Upper lobe of left lung (tissue), 6 donors: ENCODE measurements at regions not wholly inside any gene's neighbourhood (a gene's known extent, or its start where the extent isn't known, plus 50 kb on each side); places are given as distances from the start of the nearest gene placed in this dataset.

Experiments used
- ATAC-seq, 2 donors: fragments of 200-7000 bp; cut with Tn5 transposase; one replicate each; pipeline ENCODE4 v1.9.1; 2022; ENCODE audit warnings: mild to moderate bottlenecking in 2 of 2, moderate library complexity in 2 of 2; ENCODE audit not compliant: low FRiP score in 2 of 2
- DNase-seq, 2 donors: peaks; one replicate each; pipeline ENCODE4 v3.0.0-alpha.2; 2019 to 2020
- H3K27ac ChIP-seq, 4 donors: fragments of 200-600 bp; sonication (generic); one replicate each; pipeline ENCODE4 v1.5.1; 2016 to 2019
- H3K27me3 ChIP-seq, 4 donors: fragments of 200-600 bp; sonication (generic); one replicate each; pipeline ENCODE4 v1.5.1; 2017 to 2019
- H3K36me3 ChIP-seq, 4 donors: fragments of 200-600 bp; sonication (generic); one replicate each; pipeline ENCODE4 v1.5.1; 2016 to 2019
- H3K4me1 ChIP-seq, 4 donors: fragments of 200-600 bp; sonication (generic); one replicate each; pipeline ENCODE4 v1.5.1; 2018 to 2019
- H3K4me3 ChIP-seq, 4 donors: fragments of 200-600 bp; sonication (generic); one replicate each; pipeline ENCODE4 v1.5.1; 2017 to 2019; ENCODE audit warnings: mild to moderate bottlenecking in 2 of 4, moderate library complexity in 1 of 4
- H3K9me3 ChIP-seq, 4 donors: fragments of 200-600 bp; sonication (generic); one replicate each; pipeline ENCODE4 v1.5.1; 2018 to 2019
- EP300 ChIP-seq, 4 donors: sonication (generic); formaldehyde crosslinking; IDR thresholded peaks; one replicate each; pipeline ENCODE4 v1.5.1; 2017; ENCODE audit warnings: antibody characterized with exemption in 4 of 4, control low read depth in 2 of 4
- POLR2A ChIP-seq, 4 donors: fragments of 450-650 bp; IDR thresholded peaks; one replicate each; pipeline ENCODE4 v1.5.1; 2016 to 2017; ENCODE audit warnings: antibody characterized with exemption in 4 of 4, mild to moderate bottlenecking in 2 of 4
- POLR2AphosphoS5 ChIP-seq, 2 donors: sonication (generic); formaldehyde crosslinking; IDR thresholded peaks; one replicate each; pipeline ENCODE4 v1.5.1; 2017; ENCODE audit warnings: antibody characterized with exemption in 2 of 2
- WGBS, 2 donors: methylation state at CpG; one replicate each; pipeline ENCODE4 v1.1.5; 2017 to 2018; 5-methylcytosine and 5-hydroxymethylcytosine counted together
- TF ChIP-seq, protein P1 (sequence below), 6 experiments: fragments of 450-650 bp in 4 of 6; fragments of 200-600 bp in 2 of 6; sonication (generic) in 2 of 6; IDR thresholded peaks; one replicate each; pipeline ENCODE4 v1.5.1; 2016 to 2019; ENCODE audit warnings: antibody characterized with exemption in 6 of 6
- donor health status: DM: no; HTN: no; CAD: no; lungs with moderate emphysema.
- donor health status: DM: no; HTN: yes; CAD: no; lungs with severe emphysema.

DNA sequence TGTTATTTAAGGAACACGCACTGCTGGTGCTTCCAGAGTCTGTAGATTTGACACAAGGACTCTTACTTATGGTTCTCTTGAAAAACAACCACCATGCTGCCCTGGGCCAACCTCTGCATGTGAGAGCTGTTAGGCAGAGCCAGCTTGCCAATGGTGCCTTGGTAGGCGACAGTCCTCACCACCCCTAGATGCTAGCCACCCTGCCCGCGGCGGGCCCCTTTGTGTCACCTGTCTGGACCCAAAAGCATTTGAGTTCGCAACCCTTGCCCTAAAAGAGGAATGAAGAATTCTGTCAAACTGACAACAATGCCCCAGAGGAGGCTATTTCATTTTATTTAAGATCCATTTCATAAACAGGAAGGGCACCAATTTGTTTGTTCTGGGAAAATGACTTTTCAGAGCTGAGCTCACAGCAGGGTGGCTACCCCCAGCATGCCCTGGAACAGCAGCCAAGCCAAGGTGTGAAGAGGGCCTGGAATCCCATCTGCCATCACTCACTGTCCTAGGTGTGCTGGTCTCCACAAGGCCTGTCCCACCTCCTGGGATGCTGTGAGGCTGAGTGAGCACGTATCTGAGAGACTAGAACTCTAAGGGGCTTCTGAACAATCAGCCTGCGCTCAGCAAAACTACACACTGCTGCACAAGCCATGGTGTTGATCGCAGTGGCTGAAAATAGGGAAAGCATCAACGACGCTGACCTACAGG is 63.8 kb upstream of the FZD10 start:
- Histone ChIP-seq H3K27ac (no peak overlapping the region), H3K4me3 (no peak overlapping the region), H3K9me3 (no peaks in the 10 kb centered on the region), H3K27me3 (no peaks in the 10 kb centered on the region), H3K4me1 (no peaks in the 10 kb centered on the region), H3K36me3 (no peaks in the 10 kb centered on the region)
- ATAC-seq (no peak), DNase-seq (no peak)
- 93 to 97% methylated on average over 10 to 11 of the region's 11 CpGs for WGBS, 2 donors
- TF ChIP-seq EP300 (IDR thresholded peaks at IDR 0.05) (no peak), POLR2AphosphoS5 (IDR thresholded peaks at IDR 0.05) (no peak), POLR2A (IDR thresholded peaks at IDR 0.05) (no peak)
- TF ChIP-seq, protein P1, sequence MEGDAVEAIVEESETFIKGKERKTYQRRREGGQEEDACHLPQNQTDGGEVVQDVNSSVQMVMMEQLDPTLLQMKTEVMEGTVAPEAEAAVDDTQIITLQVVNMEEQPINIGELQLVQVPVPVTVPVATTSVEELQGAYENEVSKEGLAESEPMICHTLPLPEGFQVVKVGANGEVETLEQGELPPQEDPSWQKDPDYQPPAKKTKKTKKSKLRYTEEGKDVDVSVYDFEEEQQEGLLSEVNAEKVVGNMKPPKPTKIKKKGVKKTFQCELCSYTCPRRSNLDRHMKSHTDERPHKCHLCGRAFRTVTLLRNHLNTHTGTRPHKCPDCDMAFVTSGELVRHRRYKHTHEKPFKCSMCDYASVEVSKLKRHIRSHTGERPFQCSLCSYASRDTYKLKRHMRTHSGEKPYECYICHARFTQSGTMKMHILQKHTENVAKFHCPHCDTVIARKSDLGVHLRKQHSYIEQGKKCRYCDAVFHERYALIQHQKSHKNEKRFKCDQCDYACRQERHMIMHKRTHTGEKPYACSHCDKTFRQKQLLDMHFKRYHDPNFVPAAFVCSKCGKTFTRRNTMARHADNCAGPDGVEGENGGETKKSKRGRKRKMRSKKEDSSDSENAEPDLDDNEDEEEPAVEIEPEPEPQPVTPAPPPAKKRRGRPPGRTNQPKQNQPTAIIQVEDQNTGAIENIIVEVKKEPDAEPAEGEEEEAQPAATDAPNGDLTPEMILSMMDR (IDR thresholded peaks at IDR 0.05), result no peak

DNA sequence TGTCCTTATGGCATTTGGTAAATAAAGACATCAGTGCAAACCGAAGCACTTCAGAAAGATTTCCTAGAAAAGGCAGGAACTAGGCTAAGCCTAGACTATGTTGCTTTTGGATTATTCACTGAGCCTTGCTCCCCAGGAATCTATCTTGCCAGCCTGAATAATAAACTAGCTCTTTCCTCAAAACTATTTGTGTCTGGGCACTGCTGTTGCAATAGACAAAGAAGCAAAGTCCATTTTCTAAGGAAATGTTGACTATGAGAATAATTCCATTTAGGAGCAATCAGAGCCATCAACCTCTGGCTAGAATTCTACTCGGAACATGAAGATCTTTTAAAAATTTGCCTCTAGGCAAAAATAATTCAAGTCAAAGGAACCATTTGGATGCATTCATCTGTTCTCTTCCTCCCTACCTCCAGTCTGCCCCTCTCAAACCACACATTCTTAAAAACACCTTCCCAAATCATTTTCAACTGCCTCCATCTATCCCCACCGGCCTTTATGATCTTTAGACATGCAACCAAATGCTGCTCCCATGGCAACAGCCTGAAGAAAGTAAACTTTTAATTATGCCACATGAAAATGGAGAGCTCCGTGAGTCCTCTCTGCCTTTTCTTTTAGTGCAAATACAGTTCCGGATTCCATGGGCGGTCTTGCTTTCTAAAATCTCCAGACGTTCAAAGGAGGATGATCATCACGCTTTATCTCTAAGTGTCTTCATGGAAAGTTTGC is 61.5 kb upstream of the FZD10 start:
- Histone ChIP-seq H3K4me1 (peaks cover 0 to 9% (median 6%) of the 10 kb centered on the region in 4 donors), H3K9me3 (no peaks in the 10 kb centered on the region), H3K27me3 (no peaks in the 10 kb centered on the region), H3K36me3 (no peaks in the 10 kb centered on the region), H3K27ac (no peak overlapping the region), H3K4me3 (no peak overlapping the region)
- no peak for ATAC-seq
- no peak for DNase-seq
- WGBS, 2 donors, result 74 to 76% methylated on average over 8 of the region's 8 CpGs
- TF ChIP-seq POLR2AphosphoS5 (IDR thresholded peaks at IDR 0.05) (no peak), EP300 (IDR thresholded peaks at IDR 0.05) (no peak), POLR2A (IDR thresholded peaks at IDR 0.05) (no peak)
- TF ChIP-seq, protein P1 (IDR thresholded peaks at IDR 0.05), result no peak

DNA sequence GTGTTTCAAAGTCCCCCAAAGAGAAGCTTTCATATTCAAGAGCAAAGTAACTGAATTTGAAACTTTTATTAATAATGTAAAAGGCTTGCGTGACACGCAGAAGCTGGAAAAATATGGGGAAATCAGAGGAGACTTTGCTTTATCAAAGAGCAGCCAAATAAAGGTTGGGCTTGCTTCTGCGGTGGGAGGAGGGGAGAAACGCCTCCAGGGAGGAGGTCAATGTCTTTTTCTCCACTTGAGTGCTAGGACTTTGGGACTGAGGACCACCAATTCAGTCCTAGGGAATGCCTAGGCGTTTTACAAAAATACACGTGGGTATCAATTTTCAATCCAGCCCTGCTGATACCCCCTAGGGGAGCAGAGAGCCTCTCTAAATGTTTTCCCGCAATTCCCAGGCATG is 60.9 kb upstream of the FZD10 start:
- no peak overlapping the region for H3K27ac ChIP-seq
- no peaks in the 10 kb centered on the region for H3K9me3 ChIP-seq
- no peaks in the 10 kb centered on the region for H3K36me3 ChIP-seq
- ATAC-seq (no peak), DNase-seq (no peak)
- no peaks in the 10 kb centered on the region for H3K27me3 ChIP-seq
- no peak overlapping the region for H3K4me3 ChIP-seq
- no peak for TF ChIP-seq POLR2AphosphoS5 (IDR thresholded peaks at IDR 0.05)
- TF ChIP-seq, protein P1 (IDR thresholded peaks at IDR 0.05), result no peak
- TF ChIP-seq POLR2A (IDR thresholded peaks at IDR 0.05), result no peak
- no peak for TF ChIP-seq EP300 (IDR thresholded peaks at IDR 0.05)
- H3K4me1 ChIP-seq, result peaks cover 0 to 9% (median 6%) of the 10 kb centered on the region in 4 donors
- 46 to 53% methylated on average over 7 of the region's 7 CpGs for WGBS, 2 donors

DNA sequence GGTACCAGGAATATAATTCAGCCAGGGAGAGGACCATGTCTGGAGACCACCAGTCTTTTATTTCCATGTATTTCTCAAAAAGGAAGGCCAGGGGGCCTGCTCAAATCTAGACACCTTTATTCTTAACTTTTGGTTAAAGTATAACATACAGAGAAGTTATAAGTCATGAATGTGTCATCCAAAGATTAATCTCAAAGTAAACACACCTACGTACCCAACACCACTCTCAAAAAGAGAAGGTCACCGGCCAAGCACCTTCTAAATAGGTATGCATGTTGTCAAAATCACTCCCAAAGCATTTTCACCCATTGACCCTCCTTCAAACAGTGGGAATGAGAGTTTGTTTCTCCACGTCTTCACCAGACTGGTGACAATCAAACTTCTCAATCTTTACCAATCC is 60.0 kb upstream of the FZD10 start:
- Histone ChIP-seq H3K27me3 (no peaks in the 10 kb centered on the region), H3K36me3 (no peaks in the 10 kb centered on the region), H3K27ac (no peak overlapping the region), H3K4me3 (no peak overlapping the region), H3K4me1 (peaks cover 0 to 9% (median 6%) of the 10 kb centered on the region in 4 donors), H3K9me3 (no peaks in the 10 kb centered on the region)
- DNase-seq, result no peak
- WGBS, 2 donors, result 62 to 66% methylated on average over 3 of the region's 3 CpGs
- TF ChIP-seq POLR2A (IDR thresholded peaks at IDR 0.05) (no peak), EP300 (IDR thresholded peaks at IDR 0.05) (no peak)
- TF ChIP-seq, protein P1 (IDR thresholded peaks at IDR 0.05), result no peak
- no peak for ATAC-seq
